ENCODE measurements at regions not wholly inside any gene's neighbourhood (a gene's known extent, or its start where the extent isn't known, plus 50 kb on each side); places are given as distances from the start of the nearest gene placed in this dataset.

DNA sequence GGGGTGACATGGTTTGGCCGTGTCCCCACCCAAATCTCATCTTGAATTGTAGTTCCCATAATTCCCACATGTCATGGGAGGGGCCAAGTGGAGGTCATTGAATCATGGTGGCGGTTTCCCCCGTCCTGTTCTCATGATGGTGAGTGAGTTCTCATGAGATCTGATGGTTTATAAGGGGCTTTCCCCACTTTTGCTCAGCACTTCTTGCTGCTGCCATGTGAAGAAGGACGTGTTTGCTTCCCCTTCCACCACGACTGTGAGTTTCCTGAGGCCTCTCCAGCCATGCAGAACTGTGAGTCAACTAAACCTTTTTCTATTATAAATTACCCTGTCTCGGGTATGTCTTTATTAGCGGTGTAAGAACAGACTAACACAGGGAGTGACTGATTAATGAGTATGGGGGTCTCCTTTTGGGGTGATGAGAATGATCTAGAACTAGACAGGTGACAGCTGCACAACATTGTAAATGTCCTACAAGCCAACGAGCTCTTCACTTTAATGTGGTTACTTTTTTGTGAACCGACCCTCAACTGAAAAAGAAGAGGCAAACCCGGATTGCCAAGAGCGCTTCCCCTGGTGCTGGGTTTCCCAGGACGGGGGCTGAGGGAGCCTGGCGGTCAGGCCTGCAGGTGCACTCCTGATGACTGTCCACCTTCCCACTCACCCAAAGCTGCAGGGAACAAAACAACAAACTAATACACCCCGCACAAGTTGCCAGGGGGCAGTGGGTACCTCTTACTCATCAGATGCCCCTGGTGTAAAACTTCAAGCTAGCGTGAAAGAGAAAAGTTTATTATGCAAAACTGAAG is 90.1 kb downstream of the NCOR2 start:
- Histone ChIP-seq H3K27ac (ENCODE audit: low read depth, low read length) (no peak overlapping the region), H3K36me3 (ENCODE audit: insufficient read depth, low read length) (peaks cover 16% of the 10 kb centered on the region), H3K9me3 (ENCODE audit: control insufficient read depth in 1 of 2, low read length in 2 of 2) (no peaks in the 10 kb centered on the region), H3K4me1 (ENCODE audit: insufficient read depth, low read length) (peaks cover 16% of the 10 kb centered on the region), H3K4me3 (ENCODE audit: low read length in 2 of 2) (no peak overlapping the region), H3K27me3 (ENCODE audit: insufficient read depth, low read length) (no peaks in the 10 kb centered on the region)
- peak in 1 of 5 donors; percentile 42 for DNase-seq
- ChIA-PET POLR2A (ENCODE audit: partially characterized antibody) (interaction anchor here (1.5 kb wide), 1 partner anchor 11 kb away, joined by 3 read pairs; no protein-coding TSS in a partner anchor), CTCF (ENCODE audit: partially characterized antibody) (no interaction called here)
- Mint-ChIP-seq H3K27me3 (no peaks in the 10 kb centered on the region), H3K9me3 (peaks cover 0 to 12% (median 1%) of the 10 kb centered on the region in 8 donors), H3K36me3 (peaks cover 50 to 53% of the 10 kb centered on the region in 2 donors), H3K27ac (peak overlapping the region in 3 of 7 donors; percentile 7 to 68 (median 43)), H3K4me1 (peaks cover 11 to 49% (median 21%) of the 10 kb centered on the region in 4 donors), H3K4me3 (no peak overlapping the region)
- intact Hi-C loops (cut with micrococcal nuclease) = no loop called here

GRCh38 chr12:124476011-124476400 is 91.4 kb downstream of the NCOR2 start:
- DNase-seq = no peak
- POLR2A ChIA-PET (ENCODE audit: partially characterized antibody) = no interaction called here
- Mint-ChIP-seq H3K27ac (no peak overlapping the region), H3K4me1 (peaks cover 13 to 45% (median 19%) of the 10 kb centered on the region in 4 donors), H3K27me3 (no peaks in the 10 kb centered on the region), H3K9me3 (peaks cover 0 to 15% (median 1%) of the 10 kb centered on the region in 8 donors), H3K36me3 (peaks cover 54 to 58% of the 10 kb centered on the region in 2 donors), H3K4me3 (no peak overlapping the region)
- Histone ChIP-seq H3K36me3 (ENCODE audit: insufficient read depth, low read length) (peaks cover 16% of the 10 kb centered on the region), H3K27me3 (ENCODE audit: insufficient read depth, low read length) (no peaks in the 10 kb centered on the region), H3K27ac (ENCODE audit: low read depth, low read length) (no peak overlapping the region), H3K4me1 (ENCODE audit: insufficient read depth, low read length) (peaks cover 12% of the 10 kb centered on the region), H3K4me3 (ENCODE audit: low read length in 2 of 2) (no peak overlapping the region), H3K9me3 (ENCODE audit: control insufficient read depth in 1 of 2, low read length in 2 of 2) (no peaks in the 10 kb centered on the region)
- CTCF ChIA-PET (ENCODE audit: partially characterized antibody) = no interaction called here
- intact Hi-C loops (cut with micrococcal nuclease) = no loop called here

- ChIA-PET POLR2A (ENCODE audit: partially characterized antibody) (no interaction called here), CTCF (ENCODE audit: partially characterized antibody) (no interaction called here)
- Mint-ChIP-seq H3K4me1 (peaks cover 10 to 42% (median 19%) of the 10 kb centered on the region in 4 donors), H3K36me3 (peaks cover 57% of the 10 kb centered on the region in 2 donors), H3K4me3 (no peak overlapping the region), H3K9me3 (peaks cover 0 to 15% (median 1%) of the 10 kb centered on the region in 8 donors), H3K27me3 (no peaks in the 10 kb centered on the region), H3K27ac (no peak overlapping the region)
- Histone ChIP-seq H3K36me3 (ENCODE audit: insufficient read depth, low read length) (peaks cover 16% of the 10 kb centered on the region), H3K4me3 (ENCODE audit: low read length in 2 of 2) (no peak overlapping the region), H3K27me3 (ENCODE audit: insufficient read depth, low read length) (no peaks in the 10 kb centered on the region), H3K27ac (ENCODE audit: low read depth, low read length) (no peak overlapping the region), H3K9me3 (ENCODE audit: control insufficient read depth in 1 of 2, low read length in 2 of 2) (no peaks in the 10 kb centered on the region), H3K4me1 (ENCODE audit: insufficient read depth, low read length) (peaks cover 9% of the 10 kb centered on the region)
- no peak for DNase-seq
- intact Hi-C loops (cut with micrococcal nuclease) = no loop called here
Measured at GRCh38 chr12:124475295-124476010, 92.0 kb downstream of the NCOR2 start.

DNA sequence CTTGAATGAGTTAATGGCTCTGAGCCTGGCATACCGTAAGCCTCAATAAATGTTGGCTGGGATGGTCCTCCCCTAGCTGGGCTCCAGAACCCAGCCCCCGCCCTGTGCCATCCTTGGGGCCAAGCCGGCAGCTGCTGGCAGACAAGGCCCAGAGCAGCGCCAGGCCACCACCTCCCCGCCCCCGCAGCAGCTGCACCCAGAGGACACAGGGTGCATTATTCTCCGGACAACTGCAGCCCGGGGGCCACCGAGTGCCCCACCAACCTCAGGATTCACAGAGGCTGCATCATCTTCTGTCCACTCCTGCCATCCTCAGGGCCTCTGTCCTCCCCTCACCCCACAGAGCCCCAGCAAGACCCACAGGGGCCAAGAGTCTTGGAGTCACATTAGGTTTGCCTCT is 92.7 kb downstream of the NCOR2 start:
- CTCF ChIA-PET (ENCODE audit: partially characterized antibody) = no interaction called here
- POLR2A ChIA-PET (ENCODE audit: partially characterized antibody) = no interaction called here
- H3K27ac Mint-ChIP-seq = no peak overlapping the region

DNA sequence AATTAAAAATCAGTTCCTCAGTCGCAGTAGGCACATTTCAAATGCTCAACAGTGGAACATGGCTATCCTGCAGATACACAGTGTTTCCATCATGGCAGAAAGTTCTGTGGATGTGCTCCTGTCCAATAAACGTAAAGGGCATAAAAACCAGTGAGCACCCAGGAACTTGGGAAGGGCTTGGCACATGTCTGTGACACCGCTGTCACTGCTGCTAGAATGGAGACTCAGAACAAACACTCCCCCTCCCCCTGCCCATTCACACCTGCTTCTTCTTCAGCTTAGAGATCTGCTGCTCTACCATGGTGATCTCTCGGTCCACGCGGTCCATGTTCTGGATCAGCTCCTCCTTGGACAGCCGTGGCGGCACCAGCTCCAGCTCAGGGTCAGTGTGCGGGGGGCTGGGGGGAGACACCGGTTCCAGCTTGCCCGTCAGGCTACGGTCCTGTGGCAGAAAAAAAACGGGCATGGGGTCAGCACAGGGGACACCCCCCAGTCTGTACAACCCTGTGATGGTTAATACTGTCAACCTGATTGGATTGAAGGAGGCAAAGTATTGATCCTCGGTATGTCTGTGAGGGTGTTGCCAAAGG is 94.6 kb downstream of the NCOR2 start:
- Mint-ChIP-seq H3K27me3 (no peaks in the 10 kb centered on the region), H3K9me3 (peaks cover 3 to 24% (median 5%) of the 10 kb centered on the region in 8 donors), H3K27ac (no peak overlapping the region), H3K36me3 (peaks cover 59 to 63% of the 10 kb centered on the region in 2 donors), H3K4me3 (no peak overlapping the region), H3K4me1 (peaks cover 11 to 36% (median 22%) of the 10 kb centered on the region in 4 donors)
- Histone ChIP-seq H3K27ac (ENCODE audit: low read depth, low read length) (no peak overlapping the region), H3K36me3 (ENCODE audit: insufficient read depth, low read length) (peaks cover 16% of the 10 kb centered on the region), H3K4me1 (ENCODE audit: insufficient read depth, low read length) (peaks cover 20% of the 10 kb centered on the region), H3K27me3 (ENCODE audit: insufficient read depth, low read length) (no peaks in the 10 kb centered on the region), H3K4me3 (ENCODE audit: low read length in 2 of 2) (no peak overlapping the region), H3K9me3 (ENCODE audit: control insufficient read depth in 1 of 2, low read length in 2 of 2) (no peaks in the 10 kb centered on the region)
- DNase-seq = peak in 1 of 5 donors; percentile 36
- POLR2A ChIA-PET (ENCODE audit: partially characterized antibody) = no interaction called here
- intact Hi-C loops (cut with micrococcal nuclease) = no loop called here
- CTCF ChIA-PET (ENCODE audit: partially characterized antibody) = no interaction called here

More for the DNA sequence above, 92.7 kb downstream of the NCOR2 start:
- Histone ChIP-seq H3K4me3 (ENCODE audit: low read length in 2 of 2) (no peak overlapping the region), H3K36me3 (ENCODE audit: insufficient read depth, low read length) (peaks cover 16% of the 10 kb centered on the region), H3K9me3 (ENCODE audit: control insufficient read depth in 1 of 2, low read length in 2 of 2) (no peaks in the 10 kb centered on the region), H3K27ac (ENCODE audit: low read depth, low read length) (no peak overlapping the region), H3K4me1 (ENCODE audit: insufficient read depth, low read length) (peaks cover 9% of the 10 kb centered on the region), H3K27me3 (ENCODE audit: insufficient read depth, low read length) (no peaks in the 10 kb centered on the region)
- no peak for DNase-seq
- Mint-ChIP-seq H3K4me1 (peaks cover 12 to 45% (median 22%) of the 10 kb centered on the region in 4 donors), H3K27me3 (no peaks in the 10 kb centered on the region), H3K4me3 (no peak overlapping the region), H3K36me3 (peaks cover 58 to 65% of the 10 kb centered on the region in 2 donors), H3K9me3 (peaks cover 0 to 19% (median 2%) of the 10 kb centered on the region in 8 donors)
- intact Hi-C loops (cut with micrococcal nuclease) = no loop called here

DNA sequence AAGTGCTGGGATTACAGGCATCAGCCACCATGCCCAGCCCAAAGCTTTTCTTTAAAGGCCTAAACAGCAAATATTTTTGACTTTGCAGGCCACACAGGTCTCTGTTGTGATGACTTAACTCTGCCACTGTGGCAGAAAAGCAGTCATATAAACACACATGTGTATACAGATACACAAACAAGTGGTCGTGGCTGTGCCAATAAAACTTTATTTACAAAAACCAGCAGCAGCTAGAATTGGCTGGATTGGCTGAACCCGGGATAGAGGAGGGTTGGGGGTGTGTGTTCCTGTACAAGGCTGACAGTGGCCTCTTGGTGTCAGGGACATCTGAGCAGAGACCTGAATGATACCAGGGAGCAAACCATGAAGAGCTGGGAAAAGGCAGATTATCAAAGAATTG is 95.6 kb downstream of the NCOR2 start:
- Histone ChIP-seq H3K27me3 (ENCODE audit: insufficient read depth, low read length) (no peaks in the 10 kb centered on the region), H3K4me1 (ENCODE audit: insufficient read depth, low read length) (peaks cover 27% of the 10 kb centered on the region), H3K36me3 (ENCODE audit: insufficient read depth, low read length) (peaks cover 16% of the 10 kb centered on the region), H3K27ac (ENCODE audit: low read depth, low read length) (no peak overlapping the region), H3K9me3 (ENCODE audit: control insufficient read depth in 1 of 2, low read length in 2 of 2) (no peaks in the 10 kb centered on the region), H3K4me3 (ENCODE audit: low read length in 2 of 2) (no peak overlapping the region)
- CTCF ChIA-PET (ENCODE audit: partially characterized antibody) = no interaction called here
- peak in 1 of 5 donors; percentile 5 for DNase-seq
- intact Hi-C loops (cut with micrococcal nuclease) = no loop called here
- H3K4me1 Mint-ChIP-seq = peaks cover 14 to 33% (median 23%) of the 10 kb centered on the region in 4 donors
- no peak overlapping the region for H3K4me3 Mint-ChIP-seq
- peaks cover 3 to 24% (median 5%) of the 10 kb centered on the region in 8 donors for H3K9me3 Mint-ChIP-seq
- H3K36me3 Mint-ChIP-seq = peaks cover 50 to 56% of the 10 kb centered on the region in 2 donors
- POLR2A ChIA-PET (ENCODE audit: partially characterized antibody) = no interaction called here
- H3K27me3 Mint-ChIP-seq = no peaks in the 10 kb centered on the region
- peak overlapping the region in 2 of 7 donors; percentile 48 to 62 for H3K27ac Mint-ChIP-seq

- Histone ChIP-seq H3K36me3 (ENCODE audit: insufficient read depth, low read length) (peaks cover 13% of the 10 kb centered on the region), H3K27me3 (ENCODE audit: insufficient read depth, low read length) (no peaks in the 10 kb centered on the region), H3K27ac (ENCODE audit: low read depth, low read length) (no peak overlapping the region), H3K9me3 (ENCODE audit: control insufficient read depth in 1 of 2, low read length in 2 of 2) (no peaks in the 10 kb centered on the region), H3K4me1 (ENCODE audit: insufficient read depth, low read length) (peaks cover 36% of the 10 kb centered on the region), H3K4me3 (ENCODE audit: low read length in 2 of 2) (no peak overlapping the region)
- Mint-ChIP-seq H3K4me3 (no peak overlapping the region), H3K27ac (peak overlapping the region in 4 of 7 donors; percentile 3 to 75 (median 56)), H3K9me3 (peaks cover 3 to 24% (median 5%) of the 10 kb centered on the region in 8 donors), H3K4me1 (peaks cover 21 to 43% (median 30%) of the 10 kb centered on the region in 4 donors), H3K27me3 (no peaks in the 10 kb centered on the region), H3K36me3 (peaks cover 53 to 54% of the 10 kb centered on the region in 2 donors)
- CTCF ChIA-PET (ENCODE audit: partially characterized antibody) = no interaction called here
- no peak for DNase-seq
- intact Hi-C loops (cut with micrococcal nuclease) = no loop called here
- POLR2A ChIA-PET (ENCODE audit: partially characterized antibody) = no interaction called here
Measured at GRCh38 chr12:124470806-124471205, 96.6 kb downstream of the NCOR2 start.
